Neuron (in vitro differentiated cells): ENCODE measurements at regions not wholly inside any gene's neighbourhood (a gene's known extent, or its start where the extent isn't known, plus 50 kb on each side); places are given as distances from the start of the nearest gene placed in this dataset.

Experiments
- H2AFZ ChIP-seq: one replicate; pipeline ENCODE4 v1.6.1; 2013; ENCODE audit warnings: low read depth, mild to moderate bottlenecking, inconsistent platforms, low read length, moderate library complexity
- H3K27me3 ChIP-seq: one replicate; pipeline ENCODE4 v1.6.1; 2013; ENCODE audit warnings: low read length; ENCODE audit not compliant: insufficient read depth
- H3K36me3 ChIP-seq: one replicate; pipeline ENCODE4 v1.6.1; 2013; ENCODE audit warnings: low read length; ENCODE audit not compliant: insufficient read depth
- H3K4me1 ChIP-seq: one replicate; pipeline ENCODE4 v1.6.1; 2013; ENCODE audit warnings: low read length; ENCODE audit not compliant: insufficient read depth
- H3K4me3 ChIP-seq: 2 replicates; pipeline ENCODE4 v1.5.1; 2013; ENCODE audit warnings: mild to moderate bottlenecking, low read length, moderate library complexity
- H3K9me3 ChIP-seq: one replicate; pipeline ENCODE4 v1.6.1; 2013; ENCODE audit warnings: low read length

DNA sequence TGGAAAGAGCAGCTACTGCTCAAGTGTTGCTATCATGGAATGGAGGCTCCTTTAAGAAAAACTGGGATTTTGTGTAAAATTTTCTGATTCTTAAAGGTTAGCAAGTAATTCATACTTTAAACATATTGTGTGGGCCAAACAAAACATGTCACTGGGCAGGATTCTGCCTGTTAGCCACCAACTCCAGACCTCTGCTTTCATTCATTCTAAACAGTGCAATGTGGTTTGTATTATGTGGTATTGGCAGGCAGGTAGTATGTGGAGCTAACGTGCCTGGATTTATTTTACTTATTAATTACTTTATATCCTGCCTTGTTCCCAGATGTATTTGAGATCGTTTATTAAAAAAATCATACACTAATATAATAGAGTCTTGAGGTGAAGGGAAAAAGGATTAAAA, 1521.3 kb upstream of the ACVR2A start:
- Histone ChIP-seq H3K4me3 (no peak overlapping the region), H3K9me3 (no peaks in the 10 kb centered on the region), H3K4me1 (peaks cover 16% of the 10 kb centered on the region), H3K27me3 (no peaks in the 10 kb centered on the region), H2AFZ (no peak overlapping the region), H3K36me3 (no peaks in the 10 kb centered on the region)

DNA sequence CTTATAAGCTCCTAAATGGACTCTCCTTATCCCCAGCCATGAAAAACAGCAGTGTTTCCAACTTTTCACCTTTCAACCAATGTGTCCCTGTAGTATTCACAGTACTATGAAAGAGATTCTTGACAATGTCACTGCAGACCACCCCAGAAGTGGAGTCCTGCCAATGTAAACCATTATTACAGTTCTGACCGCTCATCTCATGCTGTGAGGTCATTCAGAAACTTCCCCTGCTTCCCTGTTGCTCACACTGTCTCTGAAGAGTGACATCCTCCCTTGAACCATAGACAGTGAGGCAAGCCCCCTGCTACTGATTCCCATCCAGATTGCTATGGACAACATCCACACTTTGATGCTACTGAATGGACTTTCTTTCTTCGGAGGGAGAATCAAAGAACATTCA, 1523.7 kb upstream of the ACVR2A start:
- Histone ChIP-seq H3K4me3 (no peak overlapping the region), H3K27me3 (no peaks in the 10 kb centered on the region), H2AFZ (peak overlapping the region; percentile 57), H3K9me3 (no peaks in the 10 kb centered on the region), H3K36me3 (no peaks in the 10 kb centered on the region), H3K4me1 (peaks cover 16% of the 10 kb centered on the region)

DNA sequence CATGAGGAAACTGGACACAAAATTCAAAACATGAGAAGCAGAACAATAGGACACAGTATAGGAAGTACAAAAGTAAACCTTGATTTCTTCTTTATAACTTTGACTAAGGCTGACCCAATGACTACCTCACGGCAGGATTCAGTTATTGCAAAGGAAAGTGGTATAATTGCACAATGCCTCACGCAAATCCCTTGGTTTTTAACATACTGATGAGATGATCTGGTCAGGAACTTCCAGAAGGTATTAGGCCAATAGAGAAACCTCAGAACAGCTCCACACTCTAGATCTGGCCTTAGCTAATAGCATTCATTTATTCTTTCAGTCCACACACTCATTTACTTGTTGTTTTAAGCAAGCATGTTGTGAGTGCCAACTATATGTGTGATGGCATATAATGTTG, 1526.9 kb upstream of the ACVR2A start:
- Histone ChIP-seq H3K36me3 (no peaks in the 10 kb centered on the region), H2AFZ (no peak overlapping the region), H3K9me3 (no peaks in the 10 kb centered on the region), H3K27me3 (no peaks in the 10 kb centered on the region), H3K4me3 (no peak overlapping the region), H3K4me1 (peaks cover 16% of the 10 kb centered on the region)

DNA sequence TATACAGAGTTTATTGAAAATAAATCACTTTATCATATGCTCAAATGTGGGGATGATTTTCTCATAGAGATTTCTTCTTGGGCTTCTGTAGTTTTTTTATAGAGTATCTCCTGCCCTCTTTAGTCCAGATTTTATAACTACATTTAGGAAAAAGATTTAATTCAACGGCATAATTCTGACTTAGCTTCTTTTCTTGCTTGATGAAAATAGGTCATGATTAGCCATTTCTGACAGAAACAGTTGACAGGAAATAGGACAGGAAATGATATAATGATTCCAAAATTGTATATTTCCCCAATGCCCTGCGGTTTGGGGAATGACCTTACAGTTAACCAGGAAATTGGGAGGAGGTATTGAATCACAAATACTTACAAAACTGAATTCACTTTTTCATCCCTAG, 1531.9 kb upstream of the ACVR2A start:
- no peak overlapping the region for H2AFZ ChIP-seq
- no peak overlapping the region for H3K4me3 ChIP-seq
- H3K4me1 ChIP-seq, result no peaks in the 10 kb centered on the region
- no peaks in the 10 kb centered on the region for H3K27me3 ChIP-seq
- H3K36me3 ChIP-seq, result no peaks in the 10 kb centered on the region
- H3K9me3 ChIP-seq, result no peaks in the 10 kb centered on the region

DNA sequence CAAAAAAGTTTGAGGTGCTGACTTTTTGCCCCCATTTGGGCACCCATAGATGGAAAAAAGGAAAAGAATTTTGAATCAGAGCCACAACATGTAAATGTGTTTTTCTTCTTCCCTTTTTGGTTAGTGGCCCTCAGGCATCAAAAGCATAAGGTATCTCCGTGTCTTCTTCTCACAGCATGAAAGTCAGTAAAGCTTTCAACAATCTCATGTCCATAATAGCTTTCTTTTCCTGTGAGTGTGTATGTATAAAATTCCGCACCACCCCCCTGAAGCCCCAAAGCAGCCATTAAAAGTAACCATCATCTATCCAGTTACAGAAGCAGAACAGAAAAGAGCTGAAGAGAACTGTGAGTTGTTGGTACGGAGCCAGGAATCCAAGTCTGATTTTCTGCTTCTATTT, 1539.7 kb upstream of the ACVR2A start:
- Histone ChIP-seq H3K36me3 (no peaks in the 10 kb centered on the region), H2AFZ (no peak overlapping the region), H3K4me1 (no peaks in the 10 kb centered on the region), H3K4me3 (no peak overlapping the region), H3K27me3 (no peaks in the 10 kb centered on the region), H3K9me3 (no peaks in the 10 kb centered on the region)

DNA sequence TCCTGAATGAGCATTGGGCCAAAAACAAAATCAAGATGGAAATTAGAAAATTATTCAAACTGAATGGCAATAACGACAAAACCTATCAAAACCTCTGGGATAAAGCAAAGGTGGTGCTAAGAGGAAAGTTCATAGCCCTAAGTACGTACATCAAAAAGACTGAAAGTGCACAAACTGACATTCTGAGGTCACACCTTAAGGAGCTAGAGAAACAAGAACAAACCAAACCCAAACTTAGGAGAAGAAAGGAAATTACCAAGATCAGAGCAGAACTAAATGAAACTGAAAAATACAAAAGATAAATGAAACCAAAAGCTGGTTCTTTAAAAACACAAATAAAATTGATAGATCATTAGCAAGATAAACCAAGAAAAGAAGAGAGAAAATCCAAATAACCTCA, 1543.5 kb upstream of the ACVR2A start:
- Histone ChIP-seq H3K4me1 (no peaks in the 10 kb centered on the region), H2AFZ (no peak overlapping the region), H3K27me3 (no peaks in the 10 kb centered on the region), H3K36me3 (no peaks in the 10 kb centered on the region), H3K9me3 (no peaks in the 10 kb centered on the region), H3K4me3 (no peak overlapping the region)

DNA sequence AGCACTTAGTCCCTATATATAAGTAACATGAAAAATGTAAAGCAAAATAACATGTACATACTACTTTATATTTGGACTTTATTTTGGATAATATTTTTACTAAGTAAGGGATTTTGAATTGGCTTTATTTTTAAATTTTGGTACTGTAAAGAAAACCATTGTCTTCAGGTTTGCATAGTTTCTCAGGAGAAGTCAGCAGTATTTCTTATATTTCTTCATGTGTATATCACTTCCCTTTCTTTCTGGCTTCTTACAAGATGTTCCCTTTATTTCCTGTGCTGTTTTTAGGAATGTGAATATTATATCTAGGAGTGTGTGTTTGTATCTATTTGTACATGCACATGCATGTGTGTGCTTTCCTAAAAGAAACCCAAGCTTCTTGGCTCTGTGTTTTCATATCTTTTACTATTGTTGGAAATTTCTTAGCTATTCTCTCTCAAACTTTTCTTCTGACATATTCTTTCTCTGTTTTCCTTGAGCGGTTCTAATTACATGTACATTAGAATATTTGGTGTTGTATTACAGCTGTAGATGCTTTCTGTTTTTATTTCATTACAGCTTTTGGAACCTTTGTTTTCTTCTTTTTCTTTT, 1549.7 kb upstream of the ACVR2A start:
- H2AFZ ChIP-seq, result no peak overlapping the region
- H3K4me3 ChIP-seq, result no peak overlapping the region
- no peaks in the 10 kb centered on the region for H3K4me1 ChIP-seq
- H3K27me3 ChIP-seq, result no peaks in the 10 kb centered on the region
- H3K9me3 ChIP-seq, result peaks cover 5% of the 10 kb centered on the region
- H3K36me3 ChIP-seq, result no peaks in the 10 kb centered on the region

DNA sequence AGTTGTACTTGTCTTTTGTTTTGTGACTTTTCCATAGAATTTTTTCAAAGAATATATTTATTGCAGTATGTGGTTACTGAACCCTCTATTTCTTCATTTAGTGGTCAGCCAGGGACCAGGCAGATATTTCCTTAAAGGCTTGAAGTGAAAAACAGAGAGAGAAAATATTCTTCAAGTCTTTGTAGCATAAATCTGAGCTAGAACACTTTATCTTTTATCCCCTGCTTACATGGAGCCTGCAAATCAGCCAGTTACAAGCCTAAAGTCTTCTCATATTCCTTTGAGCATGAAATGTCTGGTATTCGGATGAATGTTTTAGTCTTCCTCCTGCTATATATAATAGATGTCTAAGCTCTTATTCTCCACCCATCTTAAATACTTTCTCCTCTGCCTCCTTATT, 1557.5 kb upstream of the ACVR2A start:
- Histone ChIP-seq H3K27me3 (no peaks in the 10 kb centered on the region), H2AFZ (no peak overlapping the region), H3K4me1 (no peaks in the 10 kb centered on the region), H3K9me3 (no peaks in the 10 kb centered on the region), H3K4me3 (no peak overlapping the region), H3K36me3 (no peaks in the 10 kb centered on the region)

DNA sequence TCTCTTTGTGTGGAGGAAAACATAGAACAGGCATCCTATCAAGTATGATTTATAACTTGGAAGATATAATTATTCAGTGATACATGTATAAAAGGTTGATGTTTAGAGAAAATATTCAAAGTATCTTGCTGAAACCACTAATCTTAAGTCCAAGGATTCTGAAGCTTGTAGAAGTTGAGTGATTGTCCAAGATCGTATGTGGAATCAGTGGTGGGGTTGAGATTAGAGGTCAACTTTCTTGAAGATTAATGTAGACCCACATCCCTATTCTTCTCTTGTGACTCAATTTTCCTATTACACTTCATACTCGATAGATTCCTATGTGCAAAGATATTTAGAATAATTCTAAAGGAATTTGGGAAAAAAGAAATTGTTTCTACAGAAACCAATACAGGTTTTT, 1565.9 kb upstream of the ACVR2A start:
- Histone ChIP-seq H3K4me3 (no peak overlapping the region), H3K9me3 (no peaks in the 10 kb centered on the region), H2AFZ (no peak overlapping the region), H3K4me1 (no peaks in the 10 kb centered on the region), H3K27me3 (no peaks in the 10 kb centered on the region), H3K36me3 (no peaks in the 10 kb centered on the region)

DNA sequence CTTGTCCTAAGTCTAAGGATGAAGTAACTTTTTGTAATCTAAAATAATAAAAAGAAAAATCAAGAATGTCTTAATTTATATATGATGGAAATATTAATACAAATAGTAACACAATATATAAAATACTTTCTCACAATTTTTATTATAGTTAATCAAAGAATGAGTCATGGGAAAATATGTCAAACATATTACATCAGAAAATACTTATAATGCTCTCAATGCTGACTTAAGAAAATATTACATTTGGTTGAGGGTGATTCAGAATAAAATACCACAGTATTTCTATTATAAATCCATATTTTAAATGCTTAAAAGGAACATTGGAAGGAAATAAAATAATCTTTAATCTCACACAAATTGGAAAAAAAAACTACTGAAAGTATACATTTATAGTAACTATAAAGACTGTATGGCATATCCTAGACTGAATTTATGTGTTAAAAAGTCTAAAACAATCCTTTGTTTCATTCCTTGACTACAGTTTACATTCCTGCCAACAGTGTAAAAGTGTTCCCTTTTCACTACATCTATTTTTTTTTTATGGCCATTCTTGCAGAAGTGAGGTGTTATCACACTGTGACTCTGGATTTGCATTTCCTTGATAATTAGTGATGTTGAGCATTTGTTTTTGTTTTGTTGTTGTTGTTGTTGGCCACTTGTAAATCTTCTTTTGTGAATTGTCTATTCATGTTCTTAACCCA, 1573.5 kb upstream of the ACVR2A start:
- Histone ChIP-seq H2AFZ (no peak overlapping the region), H3K4me1 (no peaks in the 10 kb centered on the region), H3K27me3 (no peaks in the 10 kb centered on the region), H3K36me3 (no peaks in the 10 kb centered on the region), H3K4me3 (no peak overlapping the region), H3K9me3 (no peaks in the 10 kb centered on the region)

DNA sequence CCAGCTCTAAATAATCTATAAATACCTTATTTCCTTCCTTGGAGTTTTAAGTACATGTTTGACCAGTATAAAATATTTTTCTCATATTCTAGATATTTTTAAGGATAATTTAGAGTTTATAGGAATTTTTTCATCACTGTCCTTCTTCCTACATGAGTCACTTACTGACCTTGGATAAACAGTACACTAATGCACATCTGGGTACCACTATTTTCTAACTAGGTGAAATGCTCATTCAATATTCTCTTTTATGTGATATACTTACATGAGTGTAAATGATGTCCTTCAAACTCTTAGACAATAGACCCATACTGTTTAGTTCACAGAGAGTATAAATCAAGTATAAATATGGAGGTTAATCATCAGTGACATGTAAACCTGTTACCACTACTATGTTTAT, 1574.2 kb upstream of the ACVR2A start:
- no peaks in the 10 kb centered on the region for H3K27me3 ChIP-seq
- H3K4me1 ChIP-seq, result no peaks in the 10 kb centered on the region
- H2AFZ ChIP-seq, result no peak overlapping the region
- H3K9me3 ChIP-seq, result no peaks in the 10 kb centered on the region
- no peaks in the 10 kb centered on the region for H3K36me3 ChIP-seq
- H3K4me3 ChIP-seq, result no peak overlapping the region

DNA sequence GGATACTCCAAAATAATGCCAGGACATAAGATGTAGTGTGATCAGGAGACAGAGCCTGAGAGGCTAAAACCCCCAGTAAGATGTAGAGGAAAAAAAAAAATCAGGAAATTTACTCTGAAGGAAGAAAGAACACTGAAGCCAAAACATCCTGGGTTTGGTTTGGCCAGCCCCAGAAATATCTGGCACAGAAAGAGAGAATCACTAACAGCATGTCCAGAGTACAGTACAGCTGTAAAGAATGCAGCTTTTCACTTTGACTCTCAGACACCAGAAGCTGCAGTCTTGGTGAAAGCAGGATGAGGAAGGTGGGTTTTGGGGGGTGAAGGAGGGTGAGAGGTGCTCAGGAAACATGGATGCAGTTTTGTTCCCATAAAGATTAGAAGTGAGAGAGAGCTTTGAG, 1577.7 kb upstream of the ACVR2A start:
- H2AFZ ChIP-seq, result no peak overlapping the region
- no peak overlapping the region for H3K4me3 ChIP-seq
- no peaks in the 10 kb centered on the region for H3K27me3 ChIP-seq

DNA sequence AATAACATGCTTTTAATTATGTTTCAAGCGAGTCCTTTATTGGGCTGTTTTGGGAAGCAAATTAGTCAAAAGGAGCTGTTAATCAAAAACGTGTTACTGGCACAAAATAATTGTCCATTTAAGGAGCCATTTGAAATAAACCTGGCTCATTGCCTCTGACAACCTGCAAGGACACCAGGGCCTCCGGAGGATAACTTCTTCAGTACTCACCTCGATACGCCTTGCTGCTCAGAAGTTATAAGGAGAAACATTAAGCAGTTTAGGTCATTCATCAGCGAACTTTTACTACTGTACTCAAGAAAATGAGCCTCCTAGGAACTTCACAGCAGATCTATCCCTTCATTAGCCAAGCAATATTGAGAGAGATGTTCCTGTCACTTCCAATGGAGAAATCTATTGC, 1579.2 kb upstream of the ACVR2A start:
- no peaks in the 10 kb centered on the region for H3K36me3 ChIP-seq
- no peak overlapping the region for H2AFZ ChIP-seq
- no peaks in the 10 kb centered on the region for H3K4me1 ChIP-seq
- H3K9me3 ChIP-seq, result no peaks in the 10 kb centered on the region
- no peak overlapping the region for H3K4me3 ChIP-seq
- no peaks in the 10 kb centered on the region for H3K27me3 ChIP-seq

More for the DNA sequence above, 1577.7 kb upstream of the ACVR2A start:
- no peaks in the 10 kb centered on the region for H3K4me1 ChIP-seq
- H3K9me3 ChIP-seq, result no peaks in the 10 kb centered on the region
- no peaks in the 10 kb centered on the region for H3K36me3 ChIP-seq

DNA sequence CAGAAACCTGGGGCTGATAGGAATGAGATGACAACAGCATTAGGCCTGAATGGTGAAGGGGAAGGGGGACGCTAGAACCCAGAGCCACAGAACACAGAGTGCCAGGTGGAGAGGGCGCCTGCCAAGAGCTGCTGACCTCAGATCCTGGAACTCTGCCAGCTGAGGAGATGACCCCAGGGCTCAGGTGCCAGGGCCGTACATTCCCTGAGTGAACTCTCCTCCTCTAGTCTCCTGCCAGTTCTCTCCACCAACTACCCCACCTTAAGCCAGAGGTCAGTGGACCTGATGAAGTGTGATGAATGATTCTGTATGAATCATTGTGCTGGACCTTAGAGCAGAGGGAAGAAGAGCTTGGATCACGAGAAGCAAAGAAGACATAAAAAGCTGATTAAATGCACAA, 1582.2 kb upstream of the ACVR2A start:
- H3K9me3 ChIP-seq, result no peaks in the 10 kb centered on the region
- no peaks in the 10 kb centered on the region for H3K27me3 ChIP-seq
- H3K4me1 ChIP-seq, result no peaks in the 10 kb centered on the region
- no peak overlapping the region for H2AFZ ChIP-seq
- H3K36me3 ChIP-seq, result no peaks in the 10 kb centered on the region
- no peak overlapping the region for H3K4me3 ChIP-seq
